Smooth muscle cell of the brain vasculature (primary cell): ENCODE measurements at regions not wholly inside any gene's neighbourhood (a gene's known extent, or its start where the extent isn't known, plus 50 kb on each side); places are given as distances from the start of the nearest gene placed in this dataset.

Experiments used
- DNase-seq: peaks from one replicate; pipeline ENCODE4 v3.0.0-alpha.2; 2012; ENCODE audit warnings: low read depth, low spot score

DNA sequence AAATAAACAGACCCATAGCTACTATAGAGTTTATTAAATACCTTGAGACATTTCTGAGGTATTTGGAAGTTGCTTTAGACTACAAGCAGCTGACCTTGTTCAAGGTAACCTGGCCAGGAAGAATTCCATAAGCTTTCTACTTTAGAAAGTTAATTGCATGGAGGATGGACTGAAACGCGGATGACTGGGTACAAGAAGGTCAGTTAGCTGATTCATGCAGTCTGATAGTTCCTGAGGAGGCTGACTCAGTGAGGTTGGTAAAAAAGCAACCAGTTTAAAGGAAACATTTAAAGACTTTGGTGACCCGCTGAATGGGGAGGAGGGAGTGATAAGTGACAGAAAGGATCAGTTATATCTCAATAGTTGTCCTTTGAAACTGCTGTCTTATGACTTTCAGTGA is 670.1 kb upstream of the CDH9 start:
- no peak for DNase-seq

- DNase-seq: no peak
These were observed 668.4 kb upstream of the CDH9 start for GRCh38 chr5:27706832-27707231.

DNA sequence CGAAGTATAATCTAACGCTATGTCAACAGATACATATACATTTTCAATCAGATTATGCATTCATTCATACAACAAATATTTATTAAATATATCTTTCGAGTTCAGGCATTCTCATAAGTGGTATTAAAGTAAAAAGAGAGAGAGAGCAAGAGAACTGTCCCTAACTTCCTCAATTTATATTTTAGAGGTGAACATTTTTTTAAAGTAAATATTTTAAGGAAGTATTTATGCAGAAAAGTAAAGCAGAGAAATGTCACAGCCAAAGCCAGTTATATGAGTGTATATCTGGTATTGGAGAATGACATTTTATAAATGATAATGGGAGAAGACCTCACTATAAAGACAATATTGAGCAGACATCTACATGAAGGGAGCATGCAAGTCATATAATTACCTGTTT is 667.3 kb upstream of the CDH9 start:
- no peak for DNase-seq

GRCh38 chr5:27701931-27702903 is 663.8 kb upstream of the CDH9 start:
- DNase-seq: no peak

DNA sequence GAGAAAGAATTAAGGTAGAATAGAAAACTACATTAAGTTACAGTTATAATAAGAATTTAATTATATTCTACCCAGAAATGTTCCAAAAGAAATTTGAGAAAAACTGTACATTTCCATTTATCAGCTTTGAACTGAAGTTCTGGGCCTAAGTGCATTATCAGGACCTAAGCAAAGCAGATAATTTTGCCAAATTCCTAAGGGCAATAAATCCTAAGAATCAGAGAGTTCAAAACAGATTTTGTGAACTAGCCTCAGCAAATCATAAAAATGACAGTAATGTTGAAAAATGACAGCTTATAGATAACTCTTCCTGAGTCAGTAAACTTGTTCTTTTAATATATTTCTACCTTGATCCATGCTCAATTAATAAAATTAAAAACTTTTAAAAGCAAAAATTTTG is 662.1 kb upstream of the CDH9 start:
- no peak for DNase-seq

DNA sequence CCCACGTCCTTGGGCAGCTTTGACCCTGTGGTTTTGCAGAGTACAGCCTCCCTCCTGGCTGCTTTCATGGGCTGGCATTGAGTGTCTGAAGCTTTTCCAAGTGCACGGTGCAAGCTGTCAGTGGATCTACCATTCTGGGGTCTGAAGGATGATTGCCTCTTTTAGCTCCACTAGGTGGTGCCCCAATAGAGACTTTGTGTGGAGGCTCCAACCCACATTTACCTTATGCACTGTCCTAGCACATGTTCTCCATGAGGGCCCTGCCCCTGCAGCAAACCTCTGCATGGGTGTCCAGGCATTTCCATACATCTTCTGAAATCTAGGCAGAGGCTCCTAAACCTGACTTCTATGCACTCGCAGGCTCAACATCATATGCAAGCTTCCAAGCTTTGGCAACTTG is 644.2 kb upstream of the CDH9 start:
- no peak for DNase-seq

- no peak for DNase-seq
These were observed 614.1 kb upstream of the CDH9 start for GRCh38 chr5:27652505-27652904.

GRCh38 chr5:27639005-27639612 is 600.7 kb upstream of the CDH9 start:
- no peak for DNase-seq

- no peak for DNase-seq
These were observed 581.6 kb upstream of the CDH9 start for GRCh38 chr5:27619982-27620381.

GRCh38 chr5:27612161-27612560 is 573.8 kb upstream of the CDH9 start:
- DNase-seq: no peak

DNA sequence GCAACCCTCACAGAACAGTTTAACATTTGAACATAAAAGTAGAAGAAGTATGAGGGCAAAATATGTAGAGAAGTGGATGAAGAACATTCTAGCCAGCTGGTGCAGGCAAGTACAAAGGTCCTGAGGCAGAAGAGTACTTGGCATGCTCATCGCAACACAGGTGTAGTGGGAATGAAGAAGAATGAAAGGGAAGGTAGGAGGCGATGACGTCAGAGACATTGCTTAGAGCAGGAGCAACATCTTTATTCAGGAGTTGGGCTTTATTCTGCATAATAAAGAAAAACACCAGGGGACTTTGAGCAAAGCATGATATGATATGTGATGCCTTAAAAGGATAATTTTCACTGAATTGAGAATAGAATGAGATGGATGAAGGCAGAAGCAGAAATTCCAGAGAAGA is 570.6 kb upstream of the CDH9 start:
- no peak for DNase-seq

DNA sequence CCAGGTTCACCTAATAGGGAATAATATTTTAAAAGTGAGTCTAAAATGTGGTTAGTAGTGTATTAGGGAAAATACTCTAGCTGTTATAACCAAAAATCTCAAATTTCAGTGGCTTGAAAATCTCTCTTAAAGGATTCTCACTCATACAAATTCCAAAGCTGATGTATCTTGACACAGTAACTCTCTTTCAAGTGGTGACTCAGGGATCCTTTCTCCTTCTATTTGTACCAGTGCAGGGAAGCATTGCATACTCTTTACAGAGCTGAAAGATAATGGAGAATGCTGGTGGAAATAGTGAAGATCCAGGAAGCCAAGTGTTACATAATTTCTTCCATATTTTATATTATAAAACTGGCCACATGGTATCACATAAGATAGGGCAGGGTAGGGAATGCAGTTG is 560.2 kb upstream of the CDH9 start:
- no peak for DNase-seq

GRCh38 chr5:27594141-27594540 is 555.8 kb upstream of the CDH9 start:
- DNase-seq: no peak

- no peak for DNase-seq
These were observed 553.8 kb upstream of the CDH9 start for GRCh38 chr5:27592231-27592630.

DNA sequence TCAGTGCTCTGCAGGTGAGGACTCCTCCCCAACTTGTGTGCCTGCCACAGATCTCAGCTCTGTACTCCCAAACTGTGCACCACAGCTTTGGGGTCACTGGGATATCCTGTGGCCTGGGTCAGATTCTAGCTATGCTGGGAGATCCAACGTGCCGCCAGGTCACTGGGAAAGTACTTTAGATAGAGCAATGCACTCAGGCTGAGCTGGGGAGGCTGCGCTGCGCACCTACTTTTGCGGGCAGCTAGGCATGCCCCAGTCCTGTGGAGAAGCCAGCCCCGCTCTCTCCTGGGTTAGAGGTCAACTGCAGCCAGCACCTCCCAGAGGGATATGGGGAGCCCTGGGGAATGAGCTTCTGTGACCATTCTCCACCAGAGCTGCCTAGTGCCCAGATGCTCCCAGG is 552.1 kb upstream of the CDH9 start:
- no peak for DNase-seq

GRCh38 chr5:27578279-27578678 is 539.9 kb upstream of the CDH9 start:
- DNase-seq: no peak

GRCh38 chr5:27571681-27572080 is 533.3 kb upstream of the CDH9 start:
- DNase-seq: no peak

GRCh38 chr5:27568811-27569210 is 530.4 kb upstream of the CDH9 start:
- no peak for DNase-seq

DNA sequence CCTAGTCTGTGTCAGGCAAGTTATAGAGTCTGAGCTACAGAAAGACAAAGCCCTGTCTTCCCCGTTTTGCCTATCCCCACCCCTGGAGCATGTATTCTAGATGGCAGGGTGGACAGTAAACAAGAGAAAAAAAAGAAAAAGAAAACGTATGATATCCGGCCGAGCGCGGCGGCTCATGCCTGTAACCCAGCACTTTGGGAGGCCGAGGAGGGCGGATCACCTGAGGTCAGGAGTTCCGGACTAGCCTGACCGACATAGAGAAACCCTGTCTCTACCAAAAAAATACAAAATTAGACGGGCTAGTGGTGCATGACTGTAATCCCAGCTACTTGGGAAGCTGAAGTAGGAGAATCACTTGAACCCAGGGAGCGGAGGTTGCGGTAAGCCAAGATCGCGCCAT is 523.0 kb upstream of the CDH9 start:
- DNase-seq: no peak

- DNase-seq: no peak
These were observed 510.1 kb upstream of the CDH9 start for GRCh38 chr5:27548484-27548883.

DNA sequence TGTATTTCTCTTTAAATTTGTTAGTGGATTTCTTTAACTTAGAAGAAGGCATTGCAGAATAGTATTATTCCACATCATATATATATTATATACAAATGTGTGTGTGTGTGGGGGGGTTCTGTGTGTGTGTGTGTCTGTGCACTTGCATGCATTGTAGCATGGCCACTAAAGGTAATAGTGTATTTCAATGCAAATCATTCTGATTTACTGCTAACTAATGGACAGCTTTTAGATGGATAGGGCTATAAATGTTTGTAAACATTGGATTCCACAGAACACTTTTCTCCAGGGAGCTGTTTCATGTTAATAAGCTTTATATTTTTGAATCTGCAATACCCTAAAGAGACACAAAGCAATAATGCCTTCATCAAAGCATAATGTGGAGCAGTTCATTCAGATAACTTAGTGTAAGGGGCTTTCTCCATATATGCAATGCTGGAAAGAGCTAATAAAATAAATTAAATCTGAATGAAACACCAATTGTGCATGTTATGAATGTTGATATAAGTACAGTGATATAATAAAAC is 496.7 kb upstream of the CDH9 start:
- no peak for DNase-seq

DNA sequence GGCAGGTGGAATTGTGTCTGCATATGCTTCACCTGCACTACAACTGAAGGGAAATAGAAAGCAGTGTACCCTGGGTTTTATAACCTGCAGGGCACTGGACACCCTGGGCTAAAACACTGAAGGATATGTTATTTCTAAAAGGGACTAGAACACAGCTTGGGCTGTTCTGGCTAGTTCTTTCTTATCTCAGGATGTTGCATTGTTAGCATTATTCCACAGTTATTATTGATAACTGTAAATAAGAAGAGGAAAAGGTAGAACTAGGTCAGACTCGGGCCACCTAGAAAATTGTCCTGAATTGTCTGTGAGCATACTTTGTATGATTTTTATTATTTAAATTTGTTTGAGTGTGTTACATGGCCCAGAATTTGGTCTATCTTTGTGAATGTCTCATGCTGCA is 493.9 kb upstream of the CDH9 start:
- DNase-seq: no peak

DNA sequence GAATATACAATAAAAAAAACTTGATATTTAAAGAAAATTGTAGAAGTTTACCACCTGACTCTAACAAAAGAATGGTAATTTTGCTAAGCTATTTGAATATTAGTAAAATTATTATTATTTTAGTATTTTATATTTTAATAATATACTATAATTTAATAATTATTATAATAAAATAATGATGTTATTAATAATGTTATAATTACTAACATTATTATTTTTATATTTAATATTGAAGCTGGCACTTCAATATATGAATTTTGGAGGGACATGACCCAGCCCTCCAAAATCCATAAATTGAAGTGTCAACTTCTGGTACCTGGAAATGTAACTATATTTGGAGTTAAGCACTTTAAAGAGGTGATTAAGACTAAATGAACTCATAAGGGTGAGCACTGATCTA is 486.1 kb upstream of the CDH9 start:
- no peak for DNase-seq
